A549 (cell line): ENCODE measurements at regions not wholly inside any gene's neighbourhood (a gene's known extent, or its start where the extent isn't known, plus 50 kb on each side); places are given as distances from the start of the nearest gene placed in this dataset.

Experiments used
- ATAC-seq, 2 experiments: fragments of 200-7000 bp in 1 of 2; fragments of >200 bp in 1 of 2; cut with Nextera tagmentation in 1 of 2; cut with Tn5 transposase in 1 of 2; 3 replicates each; pipeline versions ENCODE4 v1.8.0 to v1.9.1; 2018 to 2020; ENCODE audit warnings: mild to moderate bottlenecking in 1 of 2, moderate library complexity in 1 of 2
- CTCF ChIA-PET: fragments of 300-600 bp; sonication (Branson Sonifier 250); formaldehyde crosslinking; extraction: SDS; loops from one replicate; lab custom pipeline; 2021; ENCODE audit warnings: antibody characterized with exemption, inconsistent platforms; lab: Yijun Ruan, JAX
- POLR2A ChIA-PET: fragments of 350-600 bp; formaldehyde crosslinking; extraction: SDS; loops from one replicate; lab custom pipeline; 2021; ENCODE audit warnings: antibody characterized with exemption, inconsistent platforms; lab: Yijun Ruan, JAX
- DNase-seq, 2 experiments: peaks; one replicate each; pipeline versions ENCODE4 v3.0.0 to v3.0.0-alpha.2; 2011 to 2016; ENCODE audit warnings: low read depth in 1 of 2, low spot score in 1 of 2
- FAIRE-seq: peaks from 2 replicates; lab custom pipeline; 2011; peaks lifted over from hg19 to GRCh38; lab: Jason Lieb, UNC
- H3K27ac ChIP-seq, 2 experiments: fragments of >200 bp; sonication (Bioruptor Twin); formaldehyde crosslinking; 3 replicates each; pipeline ENCODE4 v1.5.1; 2016 to 2017
- H3K4me1 ChIP-seq: fragments of >200 bp; sonication (Bioruptor Twin); formaldehyde crosslinking; 3 replicates; pipeline ENCODE4 v1.6.1; 2016
- H3K4me2 ChIP-seq: fragments of >200 bp; sonication (Bioruptor Twin); formaldehyde crosslinking; 3 replicates; pipeline ENCODE4 v1.6.1; 2016
- H3K4me3 ChIP-seq: fragments of >200 bp; sonication (Bioruptor Twin); formaldehyde crosslinking; 3 replicates; pipeline ENCODE4 v1.5.1; 2016
- H3K9me3 ChIP-seq: fragments of >200 bp; sonication (Bioruptor Twin); formaldehyde crosslinking; 3 replicates; pipeline ENCODE4 v1.6.1; 2016
- BHLHE40 ChIP-seq: IDR thresholded peaks from 2 replicates; pipeline ENCODE4 v1.6.1; 2012; ENCODE audit warnings: low read depth, low read length, inconsistent platforms
- CBX8 ChIP-seq: fragments of 200-600 bp; sonication (generic); IDR thresholded peaks from 2 replicates; pipeline ENCODE4 v1.6.1; 2016
- CEBPB ChIP-seq, 2 experiments: fragments of >200 bp in 1 of 2; sonication (Bioruptor Twin) in 1 of 2; formaldehyde crosslinking in 1 of 2; IDR thresholded peaks; 2 replicates each; pipeline ENCODE4 v1.6.1; 2012 to 2016
- E2F6 ChIP-seq: IDR thresholded peaks from 2 replicates; pipeline ENCODE4 v1.6.1; 2012; ENCODE audit warnings: low read depth, borderline replicate concordance
- EP300 ChIP-seq, 2 experiments: fragments of >200 bp; sonication (Bioruptor Twin); formaldehyde crosslinking; IDR thresholded peaks; 2 replicates in 1 of 2; 3 replicates in 1 of 2; pipeline ENCODE4 v1.6.1; 2016 to 2017
- ESRRA ChIP-seq: fragments of 150-350 bp; IDR thresholded peaks from 2 replicates; pipeline ENCODE4 v1.6.1; 2014; ENCODE audit warnings: mild to moderate bottlenecking, low read length, borderline replicate concordance
- GATA3 ChIP-seq: IDR thresholded peaks from 2 replicates; pipeline ENCODE4 v1.6.1; 2012; ENCODE audit warnings: borderline replicate concordance
- HOXB13 ChIP-seq: fragments of 250-450 bp; sonication (Bioruptor Pico); IDR thresholded peaks from 2 replicates; pipeline ENCODE4 v1.5.0; 2020; ENCODE audit warnings: low read depth, mild to moderate bottlenecking, moderate library complexity
- HOXB5 ChIP-seq: fragments of 250-450 bp; sonication (Bioruptor Pico); IDR thresholded peaks from 2 replicates; pipeline ENCODE4 v1.5.0; 2020; ENCODE audit warnings: mild to moderate bottlenecking, moderate library complexity
- JUNB ChIP-seq: fragments of >200 bp; sonication (Bioruptor Twin); formaldehyde crosslinking; IDR thresholded peaks from 2 replicates; pipeline ENCODE4 v1.6.1; 2016
- KDM5A ChIP-seq: fragments of 200-600 bp; sonication (generic); IDR thresholded peaks from 2 replicates; pipeline ENCODE4 v1.6.1; 2016; ENCODE audit warnings: antibody characterized with exemption, mild to moderate bottlenecking
- MAX ChIP-seq: IDR thresholded peaks from 2 replicates; pipeline ENCODE4 v1.6.1; 2012
- MAZ ChIP-seq: fragments of 150-350 bp; IDR thresholded peaks from 2 replicates; pipeline ENCODE4 v1.6.1; 2014; ENCODE audit warnings: antibody characterized with exemption, low read depth, low read length, borderline replicate concordance
- NR3C1 ChIP-seq: fragments of >200 bp; sonication (Bioruptor Twin); formaldehyde crosslinking; IDR thresholded peaks from 3 replicates; pipeline ENCODE4 v1.6.1; 2017
- PHF8 ChIP-seq: fragments of 200-600 bp; sonication (generic); IDR thresholded peaks from 2 replicates; pipeline ENCODE4 v1.6.1; 2016; ENCODE audit warnings: low read depth, mild to moderate bottlenecking, antibody characterized with exemption, moderate library complexity, borderline replicate concordance
- POLR2AphosphoS2 ChIP-seq: conservative IDR thresholded peaks from 2 replicates; pipeline ENCODE4 v1.6.1; 2012; ENCODE audit warnings: low read length, improper control_type of control experiment, inconsistent platforms
- RAD21 ChIP-seq, 2 experiments: fragments of >200 bp in 1 of 2; sonication (Bioruptor Twin) in 1 of 2; formaldehyde crosslinking in 1 of 2; IDR thresholded peaks in 1 of 2; conservative IDR thresholded peaks in 1 of 2; 2 replicates in 1 of 2; 3 replicates in 1 of 2; pipeline ENCODE4 v1.6.1; 2012 to 2018; ENCODE audit warnings: inconsistent platforms in 1 of 2
- RFX5 ChIP-seq: fragments of 450-650 bp; IDR thresholded peaks from 2 replicates; pipeline ENCODE4 v1.7.1; 2014; ENCODE audit warnings: antibody characterized with exemption, mild to moderate bottlenecking, moderate library complexity
- SREBF2 ChIP-seq: fragments of 450-650 bp; IDR thresholded peaks from 2 replicates; pipeline ENCODE4 v1.6.1; 2014; ENCODE audit warnings: mild to moderate bottlenecking, moderate library complexity
- TFCP2L1 ChIP-seq: fragments of 250-450 bp; sonication (Bioruptor Pico); IDR thresholded peaks from 2 replicates; pipeline ENCODE4 v1.5.0; 2021; ENCODE audit warnings: mild to moderate bottlenecking
- TP53 ChIP-seq: fragments of 250-450 bp; sonication (Bioruptor Pico); IDR thresholded peaks from 2 replicates; pipeline ENCODE4 v1.5.0; 2021; ENCODE audit warnings: mild to moderate bottlenecking, moderate library complexity
- ZC3H11A ChIP-seq: fragments of 450-650 bp; IDR thresholded peaks from 2 replicates; pipeline ENCODE4 v1.6.1; 2014; ENCODE audit warnings: antibody characterized with exemption, mild to moderate bottlenecking
- ZSCAN20 ChIP-seq: fragments of 250-450 bp; sonication (Bioruptor Pico); IDR thresholded peaks from 2 replicates; pipeline ENCODE4 v1.8.0; 2022; ENCODE audit warnings: mild to moderate bottlenecking, moderate library complexity
- WGBS: methylation state at CpG from one replicate; pipeline ENCODE4 v1.1.6; 2017; ENCODE audit errors: missing lambda C conversion rate; 5-methylcytosine and 5-hydroxymethylcytosine counted together
- TF ChIP-seq, protein P1 (sequence below): fragments of 450-650 bp; IDR thresholded peaks from 2 replicates; pipeline ENCODE4 v1.6.1; 2014; ENCODE audit warnings: antibody characterized with exemption
- TF ChIP-seq, protein P2 (sequence below): fragments of >200 bp; sonication (Bioruptor Twin); formaldehyde crosslinking; IDR thresholded peaks from 3 replicates; pipeline ENCODE4 v1.6.1; 2016

DNA sequence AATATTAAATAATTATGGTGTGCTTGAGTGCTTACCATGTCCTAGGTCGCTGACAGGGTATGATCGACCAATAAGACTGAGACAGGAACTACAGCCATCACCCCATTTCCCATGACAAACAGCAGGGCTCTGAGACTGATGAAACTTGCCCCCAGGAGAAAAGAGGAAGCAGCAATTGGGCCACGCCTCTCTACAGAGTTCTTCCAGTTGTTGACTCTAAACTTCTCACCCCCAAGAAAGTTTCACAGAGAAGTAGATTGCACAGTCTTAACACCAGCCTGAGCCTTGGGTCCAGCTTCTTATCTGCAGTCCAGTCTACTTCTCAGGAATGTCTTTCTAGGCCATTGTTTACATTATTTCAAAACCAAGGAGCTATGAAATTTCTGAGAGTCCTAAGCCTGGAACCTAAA is 182.2 kb upstream of the ANKRD55 start (continued):
- TF ChIP-seq TP53 (CRISPR knock-in tag): no peak
- TF ChIP-seq NR3C1: no peak

DNA sequence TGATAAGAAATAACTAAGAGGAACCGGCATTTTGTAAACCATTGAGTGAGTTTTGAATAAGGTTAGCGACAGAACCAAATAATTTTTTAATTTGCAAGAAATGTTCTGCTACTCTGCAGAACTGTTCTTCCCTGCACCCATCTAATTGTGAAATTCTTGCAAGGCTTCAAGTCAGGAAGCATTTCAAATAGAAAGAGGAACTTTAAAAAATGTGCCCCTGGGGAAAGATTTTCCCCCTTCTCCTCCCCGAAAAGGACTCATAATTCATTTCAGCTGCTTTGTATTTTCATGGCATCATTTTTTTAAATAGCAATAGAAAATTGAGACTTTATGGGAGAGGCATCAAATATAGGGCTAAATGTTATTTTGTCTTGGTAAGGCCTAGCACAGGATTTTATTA is 180.9 kb upstream of the ANKRD55 start:
- Histone ChIP-seq H3K4me1 (peaks cover 29% of the 10 kb centered on the region), H3K4me2 (no peak overlapping the region), H3K4me3 (no peak overlapping the region), H3K27ac (no peak overlapping the region), H3K9me3 (peaks cover 3% of the 10 kb centered on the region; the same call in 1 of the 3 replicates)
- no peak for TF ChIP-seq EP300 (IDR thresholded peaks at IDR 0.05)
- no peak for TF ChIP-seq ZSCAN20 (CRISPR knock-in tag)
- TF ChIP-seq POLR2AphosphoS2: no peak
- TF ChIP-seq, protein P1, sequence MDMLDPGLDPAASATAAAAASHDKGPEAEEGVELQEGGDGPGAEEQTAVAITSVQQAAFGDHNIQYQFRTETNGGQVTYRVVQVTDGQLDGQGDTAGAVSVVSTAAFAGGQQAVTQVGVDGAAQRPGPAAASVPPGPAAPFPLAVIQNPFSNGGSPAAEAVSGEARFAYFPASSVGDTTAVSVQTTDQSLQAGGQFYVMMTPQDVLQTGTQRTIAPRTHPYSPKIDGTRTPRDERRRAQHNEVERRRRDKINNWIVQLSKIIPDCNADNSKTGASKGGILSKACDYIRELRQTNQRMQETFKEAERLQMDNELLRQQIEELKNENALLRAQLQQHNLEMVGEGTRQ: no peak
- no peak for TF ChIP-seq PHF8
- POLR2A ChIA-PET: no interaction called here
- ATAC-seq: no peak
- CTCF ChIA-PET: interaction anchor here (0.6 kb wide), 1 partner anchor 31 kb away, joined by 3 read pairs; no protein-coding TSS in a partner anchor
- DNase-seq: no peak
- WGBS: 81% methylated on average over 3 of the region's 3 CpGs
- FAIRE-seq: no peak

DNA sequence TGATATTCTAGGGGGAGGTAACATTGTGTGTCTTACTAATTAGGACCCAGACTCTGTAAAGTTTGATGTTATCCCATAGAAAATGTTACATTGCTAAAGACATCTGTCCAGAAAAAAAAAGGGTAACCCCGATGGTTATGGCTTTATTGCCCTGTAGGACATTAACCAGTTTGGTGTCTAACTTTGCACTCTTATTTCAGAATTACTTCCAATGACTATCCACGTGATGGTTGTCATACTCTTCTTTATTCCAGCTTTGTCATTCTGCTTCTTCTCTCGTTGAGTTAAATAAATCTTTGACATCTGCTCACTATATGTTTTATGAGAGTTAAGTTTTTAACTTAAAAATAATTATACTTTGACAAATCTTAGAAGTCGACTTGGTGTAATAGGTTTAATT is 180.4 kb upstream of the ANKRD55 start:
- ChIA-PET POLR2A (no interaction called here), CTCF (interaction anchor here (0.6 kb wide), 1 partner anchor 31 kb away, joined by 3 read pairs; no protein-coding TSS in a partner anchor)
- 57% methylated on average over 4 of the region's 4 CpGs for WGBS
- FAIRE-seq (no peak), DNase-seq (no peak), ATAC-seq (no peak)
- Histone ChIP-seq H3K27ac (no peak overlapping the region), H3K4me2 (no peak overlapping the region), H3K4me1 (peaks cover 31% of the 10 kb centered on the region), H3K4me3 (no peak overlapping the region), H3K9me3 (no peaks in the 10 kb centered on the region)
- TF ChIP-seq ESRRA: no peak
- TF ChIP-seq MAZ: no peak
- TF ChIP-seq JUNB: no peak
- TF ChIP-seq PHF8: no peak
- no peak for TF ChIP-seq HOXB5 (CRISPR knock-in tag)
- TF ChIP-seq MAX: no peak
- TF ChIP-seq CEBPB (IDR thresholded peaks at IDR 0.05): no peak
- TF ChIP-seq GATA3: no peak
- TF ChIP-seq SREBF2: no peak
- no peak for TF ChIP-seq HOXB13 (CRISPR knock-in tag)
- TF ChIP-seq BHLHE40: no peak
- TF ChIP-seq E2F6: no peak
- no peak for TF ChIP-seq TFCP2L1
- TF ChIP-seq, protein P2, sequence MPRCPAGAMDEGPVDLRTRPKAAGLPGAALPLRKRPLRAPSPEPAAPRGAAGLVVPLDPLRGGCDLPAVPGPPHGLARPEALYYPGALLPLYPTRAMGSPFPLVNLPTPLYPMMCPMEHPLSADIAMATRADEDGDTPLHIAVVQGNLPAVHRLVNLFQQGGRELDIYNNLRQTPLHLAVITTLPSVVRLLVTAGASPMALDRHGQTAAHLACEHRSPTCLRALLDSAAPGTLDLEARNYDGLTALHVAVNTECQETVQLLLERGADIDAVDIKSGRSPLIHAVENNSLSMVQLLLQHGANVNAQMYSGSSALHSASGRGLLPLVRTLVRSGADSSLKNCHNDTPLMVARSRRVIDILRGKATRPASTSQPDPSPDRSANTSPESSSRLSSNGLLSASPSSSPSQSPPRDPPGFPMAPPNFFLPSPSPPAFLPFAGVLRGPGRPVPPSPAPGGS: no peak
- no peak for TF ChIP-seq RAD21 (conservative IDR thresholded peaks at IDR 0.05 in 1 of 2, IDR thresholded peaks at IDR 0.05 in 1 of 2)
- TF ChIP-seq ZC3H11A: no peak
- TF ChIP-seq RFX5: no peak
- TF ChIP-seq CBX8: no peak
- no peak for TF ChIP-seq KDM5A
